HG03354 (cell line): ENCODE measurements at regions not wholly inside any gene's neighbourhood (a gene's known extent, or its start where the extent isn't known, plus 50 kb on each side); places are given as distances from the start of the nearest gene placed in this dataset.

ENCODE experiments used
- ATAC-seq: cut with Tn5 transposase; IDR thresholded peaks from one replicate; pipeline ENCODE4 v1.9.1; 2021; ENCODE audit warnings: mild to moderate bottlenecking; ENCODE audit not compliant: unreplicated experiment, poor library complexity, severe bottlenecking

DNA sequence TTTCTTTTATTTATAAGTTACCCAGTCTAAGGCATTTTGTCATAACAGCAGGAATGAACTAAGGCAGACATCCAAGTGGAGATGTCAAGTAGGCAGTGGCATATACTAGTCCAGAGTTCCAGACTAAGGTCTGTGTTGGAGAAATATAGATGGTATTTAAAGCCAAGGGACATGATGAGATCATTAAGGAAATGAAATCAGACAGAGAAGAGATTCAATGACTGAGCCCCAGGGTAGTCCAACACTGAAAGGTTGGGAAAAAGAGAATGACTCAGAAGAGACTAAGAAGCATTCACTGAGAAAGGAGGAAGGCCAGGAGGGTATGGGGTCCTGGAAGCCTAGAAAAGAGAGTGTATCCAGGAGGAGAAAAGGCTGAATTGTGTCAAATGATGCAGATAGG lies 442.2 kb upstream of the CCDC196 start:
- ATAC-seq, result no peak

DNA sequence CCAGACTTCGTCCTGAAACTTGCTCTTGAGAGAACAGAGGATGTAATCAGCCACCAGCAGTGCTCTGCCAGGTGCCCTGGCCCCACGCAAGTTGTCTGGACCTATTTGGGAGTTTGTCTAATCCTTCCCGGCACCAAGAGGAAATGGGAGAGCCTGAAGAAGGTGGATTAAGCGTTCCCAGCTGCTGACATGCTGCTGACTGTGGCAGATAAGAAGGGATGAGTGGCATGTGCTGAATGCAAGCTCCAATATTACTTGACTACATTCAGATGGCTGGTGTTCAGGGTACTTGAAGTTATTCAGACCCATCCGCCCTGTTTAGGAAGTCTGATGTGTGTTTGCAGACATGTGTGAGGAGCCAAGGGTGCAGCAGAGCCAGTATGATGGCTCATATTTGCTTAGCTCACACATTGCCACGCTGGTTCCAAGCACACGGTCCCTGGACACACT lies 440.6 kb upstream of the CCDC196 start:
- no peak for ATAC-seq

DNA sequence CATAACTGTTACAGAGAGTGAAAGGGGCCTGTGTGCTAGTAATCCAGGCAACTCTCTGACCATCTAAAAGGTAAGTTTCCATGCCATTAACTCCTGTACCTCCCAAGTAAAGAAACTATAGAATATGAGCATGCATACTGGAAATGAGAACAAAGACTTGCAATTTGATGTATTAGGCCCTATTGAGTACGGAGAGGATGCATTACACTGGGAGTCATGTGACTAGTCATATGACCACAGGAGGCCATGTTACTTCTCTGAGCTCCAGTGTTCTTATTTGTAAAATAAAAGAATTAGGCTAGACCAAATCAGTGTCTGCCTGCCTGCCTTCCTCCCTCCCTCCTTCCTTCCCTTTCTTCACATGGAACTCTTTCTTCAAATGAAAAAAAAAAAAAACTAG lies 440.1 kb upstream of the CCDC196 start:
- ATAC-seq, result no peak

DNA sequence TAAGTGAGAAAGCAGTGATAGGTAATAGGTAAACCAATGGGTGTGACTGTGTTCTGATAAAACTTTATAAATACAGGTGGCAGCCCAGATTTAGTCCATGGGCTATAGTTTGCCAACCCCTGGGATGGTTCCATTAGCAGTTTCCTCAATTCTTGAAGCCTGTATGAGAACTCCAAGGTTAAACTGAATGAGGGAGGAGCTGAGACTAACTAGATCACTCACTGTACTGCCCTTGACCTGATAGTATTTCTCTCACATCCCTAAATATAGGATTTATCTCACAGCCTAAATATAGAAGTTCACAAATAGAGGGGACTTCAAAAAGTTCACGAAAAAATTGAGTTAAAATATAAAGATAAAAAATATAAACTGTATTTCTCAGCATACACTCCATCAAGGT lies 439.6 kb upstream of the CCDC196 start:
- ATAC-seq, result no peak

DNA sequence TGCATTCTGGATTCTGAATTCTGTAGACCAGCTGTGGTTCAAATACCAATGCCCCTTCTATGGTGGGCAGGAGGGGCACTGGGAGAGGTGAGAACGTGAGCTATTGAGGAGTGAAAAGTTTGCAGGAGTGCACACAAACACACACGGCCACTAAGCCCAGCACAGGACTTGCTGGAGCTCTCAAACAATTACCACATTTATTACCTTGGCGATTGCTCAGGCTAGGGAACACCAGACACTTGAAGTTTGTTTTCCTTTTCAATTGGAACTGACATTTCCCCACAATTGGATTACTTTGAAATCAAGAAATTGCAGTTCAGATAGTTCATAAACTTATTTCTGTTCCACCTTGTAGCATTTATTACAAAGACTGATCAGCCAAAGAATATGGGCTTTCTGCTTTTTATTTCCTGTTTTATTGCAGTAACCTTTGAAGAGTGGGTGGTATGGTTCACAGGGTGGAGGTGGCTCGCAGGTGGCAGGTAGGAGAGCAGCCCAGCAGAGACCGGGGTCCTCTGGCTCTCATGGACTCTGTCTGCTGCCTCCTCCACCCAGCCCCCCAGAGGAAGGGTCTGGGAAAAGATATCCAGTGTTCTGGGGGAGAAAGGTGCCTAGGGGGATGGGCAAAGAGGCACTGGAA lies 429.8 kb upstream of the CCDC196 start:
- ATAC-seq, result no peak

DNA sequence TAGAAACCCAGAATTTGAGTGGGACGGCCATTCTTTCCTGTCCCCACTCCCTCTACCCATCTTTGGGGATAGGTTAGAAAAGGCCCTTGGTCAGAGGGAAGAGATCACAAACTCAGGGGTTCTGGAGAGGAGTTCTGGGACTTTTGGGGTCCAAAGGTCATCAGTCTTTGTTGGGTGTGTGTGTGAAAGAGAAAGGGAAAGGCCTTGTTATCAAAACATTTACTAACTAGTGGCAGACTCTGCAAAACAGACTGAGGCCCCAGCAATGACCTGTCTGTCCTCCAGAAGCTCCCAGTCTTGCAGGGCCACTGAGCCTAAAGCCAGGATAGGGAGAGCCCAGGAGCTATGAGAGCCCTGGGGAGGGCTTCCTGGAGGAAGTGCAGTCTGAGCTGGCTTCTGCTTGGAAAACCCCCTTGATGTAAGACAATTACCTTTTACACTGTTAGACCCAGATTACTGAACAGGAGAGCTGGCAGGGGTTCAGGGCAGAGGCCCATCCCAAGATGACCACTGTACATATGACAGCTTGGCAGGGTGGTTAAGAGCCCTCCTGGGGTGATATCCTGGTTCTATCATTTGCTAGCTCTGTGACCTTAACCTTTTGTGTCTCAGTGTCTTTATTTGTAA lies 429.1 kb upstream of the CCDC196 start:
- no peak for ATAC-seq

DNA sequence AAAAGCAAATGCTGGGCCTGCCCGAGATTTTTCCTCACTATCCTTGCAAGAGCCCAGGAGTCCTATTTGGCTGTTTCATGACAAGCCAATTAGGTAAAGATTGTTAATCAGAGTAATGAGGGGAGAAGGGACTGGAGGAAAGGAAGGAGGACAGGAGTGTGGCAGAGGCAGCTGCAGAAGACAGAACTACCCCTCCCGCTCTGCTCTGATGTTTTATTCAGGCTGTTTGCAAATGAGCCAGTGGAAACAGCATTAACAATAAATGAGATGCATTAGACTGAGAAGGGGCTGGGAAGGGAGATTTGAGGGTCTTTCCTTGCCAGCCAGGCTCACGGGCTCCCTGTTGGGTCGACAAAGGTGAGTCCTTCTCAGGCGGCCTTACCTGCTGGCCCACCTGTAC lies 421.0 kb upstream of the CCDC196 start:
- ATAC-seq, result no peak

DNA sequence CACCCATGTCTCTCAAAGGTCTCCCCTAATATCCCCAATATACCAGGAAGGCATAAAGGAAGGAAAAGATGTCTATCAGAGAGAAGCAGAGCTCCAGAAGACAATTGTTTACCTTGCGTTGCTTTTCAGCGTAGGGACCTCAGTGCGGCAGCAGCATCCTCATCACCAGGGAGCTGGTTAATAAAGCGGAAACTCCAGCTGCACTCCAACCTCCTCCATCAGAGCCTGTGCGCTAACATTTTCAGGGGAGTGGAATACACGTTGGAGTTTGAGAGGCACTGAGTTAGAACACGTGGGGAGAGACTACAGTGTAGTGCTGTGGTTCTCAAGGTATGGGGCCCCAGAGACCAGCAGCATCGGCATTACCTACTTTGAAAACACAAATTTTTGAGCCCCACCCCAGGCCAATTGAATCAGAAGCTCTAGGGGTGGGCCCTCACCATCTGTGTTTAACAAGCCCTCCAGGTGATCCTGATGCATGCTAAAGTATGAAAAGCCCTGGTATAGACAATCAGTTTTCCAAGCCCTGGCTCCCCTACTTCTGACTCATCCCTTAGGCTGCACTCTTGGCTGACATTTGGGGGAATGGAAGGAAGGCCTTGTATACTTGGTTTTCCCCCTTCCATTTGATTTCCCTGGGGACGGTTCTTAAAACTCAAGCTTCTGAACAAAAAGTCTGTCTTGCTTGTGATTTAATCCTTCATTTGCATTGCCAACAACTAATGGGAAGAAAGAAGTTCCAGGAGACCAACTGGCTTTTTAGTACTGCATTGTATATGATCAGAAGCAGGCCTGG lies 419.0 kb upstream of the CCDC196 start:
- no peak for ATAC-seq

DNA sequence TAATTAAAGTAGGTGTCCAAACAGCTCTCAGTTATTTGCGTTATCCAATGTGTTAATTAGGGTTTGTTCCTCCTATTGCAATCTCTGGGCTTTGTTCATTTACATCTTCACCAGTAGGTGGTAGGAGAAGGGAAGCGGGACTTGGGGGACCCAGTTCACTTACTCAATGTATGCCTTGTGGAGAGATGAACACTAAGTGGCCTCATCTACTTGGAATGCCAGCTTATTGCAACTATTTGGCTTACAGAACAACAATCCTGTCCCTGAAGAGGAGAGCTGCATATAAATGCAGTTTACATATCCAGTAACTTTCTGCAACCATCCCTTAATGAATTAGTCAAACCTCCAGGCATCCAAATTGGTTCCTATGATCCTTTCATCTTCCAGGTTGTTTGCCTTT lies 417.1 kb upstream of the CCDC196 start:
- no peak for ATAC-seq

DNA sequence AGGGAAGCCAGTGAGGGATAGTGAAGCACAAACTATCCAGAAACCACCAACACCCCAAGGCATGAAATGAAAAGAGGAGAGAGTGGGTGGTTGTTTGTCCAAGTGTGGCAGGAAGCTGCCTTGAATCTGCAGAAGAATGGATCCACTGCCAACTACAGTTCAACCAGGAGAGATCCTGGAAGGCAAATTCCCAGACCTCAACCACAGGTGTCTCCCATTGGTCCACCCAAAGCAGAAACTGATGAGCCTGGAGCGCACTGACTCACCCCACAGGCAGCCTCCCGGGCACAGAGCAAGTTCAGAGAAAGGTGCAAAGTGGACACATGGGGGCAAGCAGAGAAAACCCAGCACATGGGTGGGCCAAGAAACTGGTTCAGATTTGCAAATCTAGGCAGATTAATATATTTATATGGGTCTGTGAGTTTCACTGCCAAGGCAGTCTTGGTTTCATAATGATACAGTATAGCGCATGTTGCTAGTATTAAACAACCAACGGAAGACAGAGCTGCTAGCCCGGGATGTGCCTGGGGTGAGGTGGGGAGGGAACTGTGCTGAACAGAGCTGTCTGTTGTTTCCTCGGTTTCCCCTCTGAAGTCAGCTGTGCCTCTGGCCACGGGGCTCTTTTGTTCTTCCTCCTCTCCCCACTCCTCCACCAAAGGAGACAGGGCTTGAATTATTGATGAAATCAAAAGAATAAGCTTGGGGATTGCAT lies 416.2 kb upstream of the CCDC196 start:
- no peak for ATAC-seq

DNA sequence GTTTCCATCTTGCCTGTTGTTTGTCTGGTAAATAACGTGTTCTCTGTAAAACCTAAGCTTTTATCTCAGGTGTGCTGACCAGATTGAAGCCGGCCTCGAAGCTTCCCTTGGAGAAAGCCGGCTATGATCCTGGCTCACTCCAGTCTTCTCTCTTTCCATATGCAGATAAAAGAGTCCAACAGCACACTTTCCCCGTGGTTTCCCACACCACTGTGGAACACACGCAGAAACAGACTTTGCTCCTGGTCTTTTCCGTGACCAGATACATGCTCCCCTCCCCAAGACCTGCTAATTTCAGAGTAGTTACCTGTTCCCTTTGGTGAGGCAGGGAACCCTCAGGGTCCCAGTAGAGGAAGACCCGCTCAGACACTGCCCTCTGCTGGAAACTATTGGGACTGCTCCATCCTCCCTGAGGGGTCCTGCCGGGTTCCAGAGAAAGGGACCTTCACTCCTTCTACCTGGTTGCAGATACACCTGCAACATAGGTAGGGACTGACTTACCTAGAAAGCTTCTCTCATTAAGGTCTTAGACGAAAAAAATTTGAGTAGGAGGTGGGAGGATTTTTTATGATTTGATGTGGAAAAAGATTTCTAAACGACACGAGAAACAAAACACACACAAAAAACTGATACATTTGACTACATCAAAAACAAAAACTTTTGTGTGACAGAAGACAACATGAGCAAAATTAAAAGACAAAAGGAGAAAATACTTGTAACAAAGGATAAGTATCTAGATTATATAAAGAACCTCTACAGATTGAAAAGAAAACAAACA lies 415.4 kb upstream of the CCDC196 start:
- ATAC-seq, result no peak

DNA sequence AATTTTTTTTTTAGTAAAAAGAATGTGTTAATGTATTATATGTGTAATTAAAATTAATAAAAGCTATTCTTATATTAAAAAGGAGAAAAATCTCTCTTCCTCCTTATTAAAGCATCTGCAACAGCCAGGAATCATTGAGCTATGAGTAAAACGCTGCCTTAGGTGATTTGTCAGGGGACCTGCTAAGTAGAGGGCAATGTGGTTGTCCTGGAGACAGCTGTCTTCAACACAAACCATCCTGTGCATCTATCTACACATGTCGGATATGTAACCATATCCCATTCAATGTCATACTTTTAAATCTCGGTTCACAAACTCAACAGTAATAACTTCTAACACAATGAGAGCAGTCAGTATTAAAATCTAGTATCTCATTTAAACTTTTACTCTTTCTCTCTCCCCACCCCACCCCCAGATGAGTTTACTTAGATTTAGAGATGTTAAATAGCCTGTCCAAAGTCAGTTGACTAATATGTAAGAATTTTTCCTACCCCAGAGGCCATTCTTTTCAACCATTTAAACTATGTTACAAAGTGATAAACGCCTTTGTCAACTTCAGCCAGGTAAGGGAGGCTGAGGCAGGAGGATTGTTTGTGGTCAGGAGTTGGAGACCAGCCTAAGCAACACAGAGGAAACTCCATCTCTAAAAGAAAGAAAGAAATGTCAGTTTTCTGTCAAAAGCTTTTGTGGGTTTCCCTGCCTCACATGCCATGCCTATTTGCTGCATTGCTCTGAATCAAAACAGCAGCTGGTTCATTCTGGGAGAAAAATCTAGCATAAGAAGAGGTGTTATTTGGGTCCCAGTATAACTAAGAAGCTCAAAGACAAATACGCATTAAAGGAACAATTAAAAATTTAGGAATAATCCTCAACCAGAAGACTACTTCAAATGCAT lies 413.7 kb upstream of the CCDC196 start:
- ATAC-seq, result no peak

DNA sequence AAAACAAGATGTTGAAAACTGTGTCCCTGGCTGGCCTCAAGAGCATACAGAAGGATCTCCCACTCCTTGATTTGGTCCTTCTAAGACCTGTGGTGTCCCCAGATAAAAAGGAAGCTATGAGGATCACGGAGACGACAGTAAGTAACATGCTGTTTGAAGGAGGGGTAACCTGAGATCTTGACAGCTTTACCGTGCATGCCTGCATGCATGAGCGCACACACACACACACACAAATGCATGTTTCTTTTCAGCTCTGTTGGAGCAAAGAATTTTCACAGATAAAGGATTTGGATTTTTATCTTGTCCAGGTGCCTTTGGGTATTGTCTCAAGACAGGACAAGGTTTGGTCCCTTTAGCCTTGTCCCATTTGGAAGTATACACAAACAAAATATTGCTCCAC lies 411.6 kb upstream of the CCDC196 start:
- ATAC-seq, result no peak

DNA sequence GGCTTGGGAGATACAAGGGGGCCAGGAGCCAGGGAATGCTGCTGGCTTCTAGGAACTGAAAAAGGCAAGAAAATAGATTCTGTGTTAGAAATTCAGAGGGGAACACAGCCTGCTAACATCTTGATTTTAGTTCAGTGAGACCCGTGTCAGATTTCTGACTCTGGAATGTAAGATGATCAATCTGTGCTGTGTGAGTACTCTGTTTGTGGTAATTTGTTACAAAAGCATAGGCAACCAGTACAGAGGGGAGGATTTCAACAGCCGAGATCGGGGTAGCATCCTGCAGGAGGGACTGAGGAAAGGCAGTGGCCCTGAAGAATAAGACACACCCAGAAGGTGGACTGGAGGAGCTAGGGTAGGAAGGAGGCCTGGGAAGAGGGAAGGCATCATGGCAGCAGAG lies 410.0 kb upstream of the CCDC196 start:
- ATAC-seq, result no peak

DNA sequence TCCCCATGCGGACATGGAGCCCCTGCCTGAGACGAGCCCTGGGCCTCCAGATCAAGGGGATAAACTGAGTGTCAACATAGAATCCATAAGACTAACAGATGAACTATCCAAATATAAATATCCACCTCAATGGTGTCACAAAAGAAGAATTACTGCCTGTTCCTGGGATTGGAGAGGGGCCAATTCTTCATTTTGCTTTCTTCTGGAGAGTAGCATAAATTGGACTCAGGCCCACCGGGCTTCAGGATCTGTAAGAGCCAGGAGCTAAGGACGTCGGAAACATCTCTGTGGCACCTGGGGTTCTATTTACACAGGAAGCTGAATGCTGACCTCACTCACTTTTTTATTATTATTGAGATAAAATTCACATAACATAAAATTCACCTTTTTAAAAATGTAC lies 408.2 kb upstream of the CCDC196 start:
- no peak for ATAC-seq

DNA sequence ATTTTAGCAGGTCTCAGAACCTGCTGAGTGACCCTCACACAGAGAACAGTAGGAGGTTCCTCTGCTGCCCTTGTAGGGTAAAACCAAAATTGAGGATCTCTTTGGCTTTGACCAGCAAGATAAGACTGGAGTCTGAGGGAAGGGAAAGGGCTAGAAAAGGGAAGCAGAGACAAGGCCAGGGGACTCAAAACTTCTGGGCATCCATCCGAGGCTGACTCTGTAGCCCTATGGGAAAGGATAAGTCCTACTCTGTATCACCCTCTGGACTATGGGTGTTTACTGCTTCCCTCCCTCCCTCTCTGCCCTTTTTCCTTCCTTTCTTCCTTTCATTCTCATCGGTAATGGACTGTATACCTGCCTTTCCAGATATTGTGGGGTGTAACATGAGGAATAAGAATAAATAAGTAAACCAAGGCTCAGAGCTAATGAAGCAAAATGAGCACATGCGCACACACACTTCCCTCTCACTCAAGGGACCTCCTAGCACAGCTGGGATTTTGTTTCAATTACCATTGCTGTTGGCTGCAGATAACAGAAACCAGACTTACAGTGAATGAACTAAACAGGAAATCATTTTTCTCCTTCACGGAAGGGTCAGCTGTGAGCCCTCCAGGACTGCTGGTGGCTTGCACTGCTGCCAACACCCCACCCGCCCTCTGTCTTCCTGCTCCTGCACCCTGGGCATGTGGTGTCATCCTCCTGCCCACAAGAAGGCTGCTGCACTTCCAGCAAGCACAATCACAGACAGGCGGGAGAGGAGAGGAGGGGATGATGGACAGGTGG lies 404.4 kb upstream of the CCDC196 start:
- no peak for ATAC-seq

DNA sequence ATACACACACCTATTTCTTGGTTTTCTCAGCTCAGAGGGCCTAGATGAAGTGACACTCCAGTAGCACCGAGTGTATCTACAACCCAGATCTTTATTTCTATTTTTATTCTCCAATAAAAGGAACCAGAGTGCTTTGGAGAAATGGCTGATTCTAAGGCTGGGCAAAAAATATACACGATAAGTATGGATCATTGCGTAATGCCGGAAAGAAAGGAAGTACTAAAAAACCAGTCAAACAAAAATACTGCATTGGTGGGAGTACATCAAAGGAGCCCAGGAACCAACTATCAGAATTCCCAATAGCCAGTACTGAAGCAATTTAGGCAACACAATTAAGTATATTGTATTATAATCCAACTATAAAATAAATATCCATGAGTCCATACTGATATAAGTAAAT lies 400.9 kb upstream of the CCDC196 start:
- no peak for ATAC-seq

DNA sequence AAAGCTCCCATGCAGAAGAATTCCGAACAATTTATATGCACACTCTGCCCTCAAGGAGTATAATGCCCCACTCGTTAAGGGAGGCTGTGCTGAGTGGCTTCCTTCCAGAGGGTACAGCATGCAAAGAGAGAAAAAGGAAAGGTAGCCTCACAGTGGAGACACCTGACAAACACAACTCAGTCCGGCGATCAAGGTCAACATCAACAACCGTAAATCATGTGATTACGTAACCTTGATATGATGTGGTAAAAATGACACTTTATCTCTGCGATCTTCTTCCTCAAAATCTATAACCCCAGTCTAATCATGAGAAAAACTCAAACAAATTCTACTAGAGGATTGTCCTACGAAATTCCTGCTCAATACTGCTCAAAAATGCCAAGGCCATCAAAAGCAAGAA lies 400.5 kb upstream of the CCDC196 start:
- no peak for ATAC-seq
